Heart left ventricle (tissue), 13 donors: ENCODE measurements at regions not wholly inside any gene's neighbourhood (a gene's known extent, or its start where the extent isn't known, plus 50 kb on each side); places are given as distances from the start of the nearest gene placed in this dataset.

Experiments
- CTCF ChIP-seq, 12 donors: fragments of 200-600 bp; sonication (generic) in 4 of 12; IDR thresholded peaks; one replicate each; pipeline versions ENCODE4 v1.5.0 to v1.8.0; 2018 to 2022; ENCODE audit warnings: antibody characterized with exemption in 12 of 12, mild to moderate bottlenecking in 5 of 12
- POLR2A ChIP-seq, 2 donors: fragments of 450-650 bp; IDR thresholded peaks; one replicate each; pipeline ENCODE4 v1.6.1; 2017; ENCODE audit warnings: antibody characterized with exemption in 2 of 2, mild to moderate bottlenecking in 2 of 2, moderate library complexity in 2 of 2
- donor health status: ischemic (EF 13 %, LVEDD 7.1; RV severe dilation, severe dysfunction).
- donor health status: DM: no; HTN: yes; CAD: no.
- donor health status: DM: no; HTN: no; CAD: no.
- donor health status: ischemic (EF 25% LVEDD 6.9; RV normal size, moderate dysfunction).
- donor health status: ischemic (EF 25% LVEDD 5.7; RV mildly dilated, moderate dysfunction).
- donor health status: ischemic (EF 35%, LVEDD 5.7; RV mildly dilated, moderate dysfunction).
- donor health status: nonischemic (EF 11% LVEDD 7.7; RV severe dilation, severe dysfunction).
- donor health status: DM: yes; HTN: yes; CAD: no.
- donor health status: PGD.
- donor health status: ischemic (EF 29% LVEDD 5.4; RV normal size, mild dysfunction).
- donor health status: nonischemic (EF 23%, LVEDD 6.1; RV moderate dilation, normal function).

GRCh38 chr9:104022083-104022482 is 72.0 kb upstream of the SMC2 start:
- no peak for TF ChIP-seq CTCF (IDR thresholded peaks at IDR 0.05)
- no peak for TF ChIP-seq POLR2A (IDR thresholded peaks at IDR 0.05)
